22Rv1 (cell line): ENCODE measurements at regions not wholly inside any gene's neighbourhood (a gene's known extent, or its start where the extent isn't known, plus 50 kb on each side); places are given as distances from the start of the nearest gene placed in this dataset.

Experiments used
- CTCF ChIP-seq: fragments of 450-650 bp; IDR thresholded peaks from 2 replicates; pipeline ENCODE4 v1.5.1; 2017; ENCODE audit warnings: mild to moderate bottlenecking
- ZFX ChIP-seq: fragments of 450-650 bp; IDR thresholded peaks from 2 replicates; pipeline ENCODE4 v1.6.1; 2017; ENCODE audit warnings: antibody characterized with exemption, borderline replicate concordance

- TF ChIP-seq CTCF (no peak), ZFX (no peak)
Observed at GRCh38 chr6:132003516-132004178, 52.5 kb upstream of the CCN2 start.
